DND-41 (cell line): ENCODE measurements at regions not wholly inside any gene's neighbourhood (a gene's known extent, or its start where the extent isn't known, plus 50 kb on each side); places are given as distances from the start of the nearest gene placed in this dataset.

Experiments
- CTCF ChIP-seq: IDR thresholded peaks from 2 replicates; pipeline ENCODE4 v1.5.1; 2012; ENCODE audit warnings: borderline replicate concordance, low read length, moderate library complexity, mild to moderate bottlenecking; ENCODE audit not compliant: poor library complexity, severe bottlenecking; ENCODE audit errors: extremely low read depth
- EZH2 ChIP-seq: IDR thresholded peaks from 3 replicates; pipeline ENCODE4 v1.6.1; 2012; ENCODE audit warnings: borderline replicate concordance, low read depth, mild to moderate bottlenecking, moderate library complexity, low read length, inconsistent platforms; ENCODE audit not compliant: severe bottlenecking

GRCh38 chr1:9440763-9441194 lies 98.5 kb upstream of the SLC25A33 start:
- TF ChIP-seq CTCF (no peak), EZH2 (no peak)
